Heart right ventricle (tissue), 16 donors: ENCODE measurements at regions not wholly inside any gene's neighbourhood (a gene's known extent, or its start where the extent isn't known, plus 50 kb on each side); places are given as distances from the start of the nearest gene placed in this dataset.
"Not testable (repeated sequence)": the region's sequence is repeated elsewhere in the genome, so short reads cannot be mapped to it uniquely, and the experiment has no call there.

Experiments
- ATAC-seq, 8 donors: fragments of 200-7000 bp; cut with Tn5 transposase; one replicate each; pipeline ENCODE4 v1.9.1; 2020; ENCODE audit warnings: mild to moderate bottlenecking in 8 of 8, moderate library complexity in 8 of 8, moderate number of reproducible peaks in 1 of 8
- DNase-seq, 2 donors: peaks; one replicate each; pipeline ENCODE4 v3.0.0-alpha.2; 2020
- H3K27ac ChIP-seq, 10 donors: fragments of 200-600 bp; sonication (generic) in 2 of 10; one replicate each; pipeline versions ENCODE4 v1.5.0 to v1.8.0; 2020 to 2022; ENCODE audit warnings: mild to moderate bottlenecking in 3 of 10
- H3K27me3 ChIP-seq, 7 donors: fragments of 200-600 bp; one replicate each; pipeline ENCODE4 v1.8.0; 2021 to 2022; ENCODE audit warnings: mild to moderate bottlenecking in 2 of 7
- H3K36me3 ChIP-seq, 9 donors: fragments of 200-600 bp; sonication (generic) in 1 of 9; one replicate each; pipeline versions ENCODE4 v1.5.0 to v1.8.0; 2020 to 2022; ENCODE audit warnings: mild to moderate bottlenecking in 2 of 9
- H3K4me1 ChIP-seq, 9 donors: fragments of 200-600 bp; sonication (generic) in 1 of 9; one replicate each; pipeline versions ENCODE4 v1.5.0 to v1.8.0; 2020 to 2022; ENCODE audit warnings: mild to moderate bottlenecking in 4 of 9
- H3K4me3 ChIP-seq, 10 donors: fragments of 200-600 bp; sonication (generic) in 2 of 10; one replicate each; pipeline versions ENCODE4 v1.5.0 to v1.8.0; 2020 to 2022; ENCODE audit warnings: mild to moderate bottlenecking in 7 of 10, moderate library complexity in 2 of 10
- H3K9me3 ChIP-seq, 11 donors: fragments of 200-600 bp in 10 of 11; sonication (generic) in 2 of 11; one replicate each; pipeline versions ENCODE4 v1.5.0 to v1.8.0; 2013 to 2022; ENCODE audit warnings: mild to moderate bottlenecking in 2 of 11, control low read depth in 1 of 11, moderate library complexity in 1 of 11
- CTCF ChIP-seq, 9 donors: fragments of 200-600 bp; sonication (generic) in 2 of 9; IDR thresholded peaks; one replicate each; pipeline versions ENCODE4 v1.5.0 to v1.8.0; 2021 to 2022; ENCODE audit warnings: antibody characterized with exemption in 9 of 9, mild to moderate bottlenecking in 5 of 9, moderate library complexity in 1 of 9
- WGBS, 2 donors: extraction: QIAGEN DNeasy Blood & Tissue Kit; methylation state at CpG; one replicate each; pipeline ENCODE4 v1.1.7; 2013; ENCODE audit warnings: inconsistent platforms in 1 of 2; 5-methylcytosine and 5-hydroxymethylcytosine counted together
- intact Hi-C, 10 donors: fragments of 100-400 bp; cut with DNase I; formaldehyde crosslinking; loops; one replicate each; pipeline versions ENCODE4 v1.11.1 to v1.14.2; 2022
- donor health status: Arrhythmogenic right ventricular cardiomyopathy.
- donor health status: ischemic (EF 13 %, LVEDD 7.1; RV severe dilation, severe dysfunction).
- donor health status: healthy with polysubstance abuse.
- donor health status: DM: no; HTN: yes; CAD: no.
- donor health status: DM: no; HTN: no; CAD: no.
- donor health status: ischemic (EF 25% LVEDD 6.9; RV normal size, moderate dysfunction).
- donor health status: ischemic (EF 25% LVEDD 5.7; RV mildly dilated, moderate dysfunction).
- donor health status: healthy.
- donor health status: DM: yes; HTN: yes; CAD: no.
- donor health status: Ischemic cardiomyopathy.
- donor health status: ischemic (EF 35%, LVEDD 5.7; RV mildly dilated, moderate dysfunction).
- donor health status: nonischemic (EF 11% LVEDD 7.7; RV severe dilation, severe dysfunction).
- donor health status: DM: yes; HTN: yes; CAD: no.
- donor health status: PGD.
- donor health status: ischemic (EF 29% LVEDD 5.4; RV normal size, mild dysfunction).
- donor health status: nonischemic (EF 23%, LVEDD 6.1; RV moderate dilation, normal function).

DNA sequence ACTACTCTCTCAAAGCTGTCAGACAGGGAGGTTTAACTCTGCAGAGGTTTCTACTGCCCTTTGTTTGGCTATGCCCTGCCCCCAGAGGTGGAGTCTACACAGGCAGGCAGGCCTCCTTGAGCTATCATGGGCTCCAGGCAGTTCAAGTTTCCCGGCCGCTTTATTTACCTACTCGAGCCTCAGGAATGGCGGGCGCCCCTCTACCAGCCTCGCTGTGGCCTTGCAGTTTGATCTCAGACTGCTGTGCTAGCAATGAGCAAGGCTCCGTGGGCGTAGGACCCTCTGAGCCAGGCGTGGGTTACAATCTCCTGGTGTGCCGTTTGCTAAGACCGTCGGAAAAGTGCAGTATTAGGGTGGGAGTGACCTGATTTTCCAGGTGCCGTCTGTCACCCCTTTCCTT, 124.3 kb downstream of the PTCHD1 start:
- H3K4me3 ChIP-seq, ATAC-seq, H3K36me3 ChIP-seq, intact Hi-C loops, H3K27me3 ChIP-seq, DNase-seq, H3K4me1 ChIP-seq, H3K27ac ChIP-seq: not testable (repeated sequence)
- H3K9me3 ChIP-seq = peaks cover 0 to 44% (median 0%) of the 10 kb centered on the region in 11 donors
- 86 to 94% methylated on average over 13 of the region's 13 CpGs for WGBS, 2 donors

DNA sequence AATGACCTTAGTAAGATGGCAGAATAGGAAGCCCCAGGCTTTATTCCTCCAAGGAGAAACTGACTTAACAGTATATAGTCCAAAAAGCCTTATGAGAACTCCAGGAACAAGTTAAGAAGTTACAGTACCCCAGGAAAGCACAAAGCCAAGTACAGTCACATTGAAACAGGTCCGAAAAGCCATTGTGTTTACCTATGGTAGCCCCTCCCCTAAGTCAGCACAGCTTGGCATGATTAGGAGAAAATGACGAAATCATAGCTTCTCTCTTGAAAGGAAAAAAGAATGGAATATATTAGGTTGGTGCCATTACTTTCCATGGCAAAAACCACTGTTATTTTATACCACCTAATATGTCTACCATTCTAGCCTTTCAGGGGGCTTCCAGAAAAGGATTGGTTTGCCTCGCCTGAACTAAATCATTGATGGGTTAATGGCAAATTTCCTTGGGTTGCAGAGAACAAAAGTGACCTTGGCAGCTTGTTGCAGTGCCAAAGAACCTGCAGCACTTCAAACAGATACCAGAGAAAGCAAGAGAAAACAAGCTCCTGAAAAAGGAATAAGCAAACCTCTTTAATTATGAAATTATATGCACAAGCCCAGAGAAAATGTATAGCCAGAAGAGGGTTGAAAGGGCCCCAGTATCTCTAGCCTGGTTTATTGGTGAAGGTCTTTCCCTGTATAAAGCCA, 130.6 kb downstream of the PTCHD1 start:
- ATAC-seq = no peak
- TF ChIP-seq CTCF (IDR thresholded peaks at IDR 0.05) = no peak

GRCh38 chrX:23465985-23466384, 131.3 kb downstream of the PTCHD1 start:
- WGBS, 2 donors = 54 to 58% methylated on average over 2 of the region's 2 CpGs
- Histone ChIP-seq H3K27ac (no peak overlapping the region), H3K27me3 (no peaks in the 10 kb centered on the region), H3K4me3 (no peak overlapping the region), H3K4me1 (no peaks in the 10 kb centered on the region), H3K36me3 (no peaks in the 10 kb centered on the region), H3K9me3 (peaks cover 0 to 76% (median 16%) of the 10 kb centered on the region in 11 donors)
- ATAC-seq (no peak), DNase-seq (no peak)
- no peak for TF ChIP-seq CTCF (IDR thresholded peaks at IDR 0.05)
- intact Hi-C loops = no loop called here

More for the DNA sequence above, 130.6 kb downstream of the PTCHD1 start:
- H3K27ac ChIP-seq = no peak overlapping the region
- no peaks in the 10 kb centered on the region for H3K27me3 ChIP-seq
- peaks cover 0 to 81% (median 16%) of the 10 kb centered on the region in 11 donors for H3K9me3 ChIP-seq
- WGBS, 2 donors = 85 to 87% methylated on average over 3 of the region's 3 CpGs
- no peaks in the 10 kb centered on the region for H3K4me1 ChIP-seq
- H3K36me3 ChIP-seq = no peaks in the 10 kb centered on the region
- no peak overlapping the region for H3K4me3 ChIP-seq
- intact Hi-C loops = no loop called here
- DNase-seq = no peak

GRCh38 chrX:23478056-23478455, 143.4 kb downstream of the PTCHD1 start:
- WGBS, 2 donors = 70 to 75% methylated on average over 2 of the region's 2 CpGs
- intact Hi-C loops = no loop called here
- no peak for TF ChIP-seq CTCF (IDR thresholded peaks at IDR 0.05)
- no peak overlapping the region for H3K27ac ChIP-seq
- ATAC-seq (no peak), DNase-seq (no peak)
- H3K36me3 ChIP-seq = no peaks in the 10 kb centered on the region
- no peaks in the 10 kb centered on the region for H3K4me1 ChIP-seq
- H3K27me3 ChIP-seq = no peaks in the 10 kb centered on the region
- H3K9me3 ChIP-seq = peaks cover 0 to 18% (median 0%) of the 10 kb centered on the region in 11 donors
- H3K4me3 ChIP-seq = no peak overlapping the region

DNA sequence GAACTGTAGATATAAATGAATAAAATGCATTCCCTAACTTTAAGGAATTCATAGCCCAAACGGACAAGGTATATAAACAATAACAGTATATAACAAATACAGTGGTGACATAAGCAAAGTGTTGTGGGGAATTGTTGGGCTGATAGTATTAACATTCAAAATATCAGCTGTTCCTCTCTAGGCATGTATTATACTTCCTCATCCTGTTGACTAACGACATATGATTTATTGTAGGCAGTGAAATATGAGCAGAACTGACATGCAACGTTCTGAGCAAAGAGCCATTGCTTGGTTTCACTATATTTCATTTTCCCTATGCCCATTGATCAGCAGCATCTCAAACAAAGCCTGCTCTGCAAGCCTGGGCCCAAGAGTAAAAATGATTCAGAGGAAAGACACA, 143.9 kb downstream of the PTCHD1 start:
- H3K27me3 ChIP-seq = no peaks in the 10 kb centered on the region
- H3K27ac ChIP-seq = no peak overlapping the region
- H3K4me3 ChIP-seq = no peak overlapping the region
- TF ChIP-seq CTCF (IDR thresholded peaks at IDR 0.05) = no peak
- DNase-seq (no peak), ATAC-seq (no peak)
- no peaks in the 10 kb centered on the region for H3K4me1 ChIP-seq
- no peaks in the 10 kb centered on the region for H3K36me3 ChIP-seq
- intact Hi-C loops = no loop called here
- H3K9me3 ChIP-seq = peaks cover 0 to 18% (median 0%) of the 10 kb centered on the region in 11 donors
- 57 to 66% methylated on average over 3 of the region's 3 CpGs for whole genome bisulfite sequencing, 2 donors
